ENCODE measurements at regions not wholly inside any gene's neighbourhood (a gene's known extent, or its start where the extent isn't known, plus 50 kb on each side); places are given as distances from the start of the nearest gene placed in this dataset.

DNA sequence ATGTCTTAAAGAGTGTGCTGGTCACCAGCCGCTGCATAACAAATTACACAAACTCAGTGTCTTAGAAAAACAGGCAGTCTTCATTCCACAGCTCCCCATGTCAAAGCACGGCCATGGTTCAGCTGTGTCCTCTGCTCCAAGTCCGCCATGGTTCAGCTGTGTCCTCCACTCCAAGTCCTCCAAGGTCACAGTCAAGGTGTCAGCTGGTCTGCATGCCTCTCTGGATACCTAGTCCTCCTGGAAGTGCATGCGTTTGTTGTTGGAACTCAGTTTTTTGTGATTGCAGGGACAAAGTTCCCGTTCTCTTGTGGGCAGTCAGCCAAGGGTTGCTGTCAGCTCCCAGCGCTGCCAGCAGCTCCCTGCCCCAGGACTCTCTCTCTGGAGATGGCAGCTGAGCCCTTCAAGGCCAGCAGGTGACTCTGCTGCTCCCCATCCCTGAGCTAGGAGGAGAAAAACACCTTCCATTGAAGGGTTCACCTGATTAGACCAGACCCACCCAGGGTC is 304.0 kb upstream of the MYT1L start:
- no peak for TF ChIP-seq TAF7 (optimal IDR thresholded peaks at IDR 0.05; ENCODE audit: borderline replicate concordance, low read depth, low read length)
- TF ChIP-seq, protein P1, sequence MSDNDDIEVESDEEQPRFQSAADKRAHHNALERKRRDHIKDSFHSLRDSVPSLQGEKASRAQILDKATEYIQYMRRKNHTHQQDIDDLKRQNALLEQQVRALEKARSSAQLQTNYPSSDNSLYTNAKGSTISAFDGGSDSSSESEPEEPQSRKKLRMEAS (IDR thresholded peaks at IDR 0.05): no peak
- TF ChIP-seq CREB1 (IDR thresholded peaks at IDR 0.05): no peak
- TF ChIP-seq, protein P2, sequence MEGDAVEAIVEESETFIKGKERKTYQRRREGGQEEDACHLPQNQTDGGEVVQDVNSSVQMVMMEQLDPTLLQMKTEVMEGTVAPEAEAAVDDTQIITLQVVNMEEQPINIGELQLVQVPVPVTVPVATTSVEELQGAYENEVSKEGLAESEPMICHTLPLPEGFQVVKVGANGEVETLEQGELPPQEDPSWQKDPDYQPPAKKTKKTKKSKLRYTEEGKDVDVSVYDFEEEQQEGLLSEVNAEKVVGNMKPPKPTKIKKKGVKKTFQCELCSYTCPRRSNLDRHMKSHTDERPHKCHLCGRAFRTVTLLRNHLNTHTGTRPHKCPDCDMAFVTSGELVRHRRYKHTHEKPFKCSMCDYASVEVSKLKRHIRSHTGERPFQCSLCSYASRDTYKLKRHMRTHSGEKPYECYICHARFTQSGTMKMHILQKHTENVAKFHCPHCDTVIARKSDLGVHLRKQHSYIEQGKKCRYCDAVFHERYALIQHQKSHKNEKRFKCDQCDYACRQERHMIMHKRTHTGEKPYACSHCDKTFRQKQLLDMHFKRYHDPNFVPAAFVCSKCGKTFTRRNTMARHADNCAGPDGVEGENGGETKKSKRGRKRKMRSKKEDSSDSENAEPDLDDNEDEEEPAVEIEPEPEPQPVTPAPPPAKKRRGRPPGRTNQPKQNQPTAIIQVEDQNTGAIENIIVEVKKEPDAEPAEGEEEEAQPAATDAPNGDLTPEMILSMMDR (IDR thresholded peaks at IDR 0.05; ENCODE audit: control extremely low read depth in 1 of 3, insufficient read depth in 1 of 3, low read depth in 1 of 3, low read length in 3 of 3): no peak
- no peak for TF ChIP-seq EP300 (IDR thresholded peaks at IDR 0.05; ENCODE audit: borderline replicate concordance in 1 of 2, low read depth in 2 of 2, low read length in 2 of 2)
- TF ChIP-seq SUZ12 (IDR thresholded peaks at IDR 0.05; ENCODE audit: low read length): no peak

All from H1 (cell line).